Kidney (tissue), 13 donors: ENCODE measurements at regions not wholly inside any gene's neighbourhood (a gene's known extent, or its start where the extent isn't known, plus 50 kb on each side); places are given as distances from the start of the nearest gene placed in this dataset.
A peak's percentile ranks its signal among the peaks of the same experiment; 100 is the strongest.

ENCODE experiments used
- DNase-seq, 5 donors: peaks; one replicate each; pipeline ENCODE4 v3.0.0-alpha.2; 2013 to 2020
- FAIRE-seq: peaks from 2 replicates; lab custom pipeline; 2012; peaks lifted over from hg19 to GRCh38; lab: Jason Lieb, UNC
- H3K27ac ChIP-seq, 2 donors: one replicate each; pipeline ENCODE4 v1.7.0; 2013; ENCODE audit warnings: low read depth in 2 of 2, low read length in 2 of 2, inconsistent platforms in 1 of 2
- H3K27me3 ChIP-seq: one replicate; pipeline ENCODE4 v1.7.1; 2013; ENCODE audit warnings: low read length, inconsistent platforms; ENCODE audit not compliant: control insufficient read depth, insufficient read depth
- H3K36me3 ChIP-seq, 3 donors: one replicate each; pipeline versions ENCODE4 v1.7.0 to v1.7.1; 2013; ENCODE audit warnings: low read length in 3 of 3, control low read depth in 1 of 3, inconsistent platforms in 1 of 3; ENCODE audit not compliant: insufficient read depth in 3 of 3, control insufficient read depth in 2 of 3
- H3K4me1 ChIP-seq, 3 donors: one replicate each; pipeline versions ENCODE4 v1.7.0 to v1.7.1; 2013; ENCODE audit warnings: low read length in 3 of 3, inconsistent platforms in 1 of 3, low read depth in 1 of 3; ENCODE audit not compliant: control insufficient read depth in 2 of 3, insufficient read depth in 2 of 3
- H3K4me3 ChIP-seq, 3 donors: one replicate each; pipeline versions ENCODE4 v1.7.0 to v1.8.1; 2013; ENCODE audit warnings: low read length in 3 of 3, control low read depth in 1 of 3, inconsistent platforms in 1 of 3
- H3K9ac ChIP-seq, 3 donors: one replicate each; pipeline versions ENCODE4 v1.7.0 to v1.7.1; 2013; ENCODE audit warnings: low read length in 3 of 3, control low read depth in 1 of 3, inconsistent platforms in 1 of 3
- H3K9me3 ChIP-seq, 3 donors: one replicate each; pipeline versions ENCODE4 v1.7.0 to v1.7.1; 2013; ENCODE audit warnings: low read length in 3 of 3, control low read depth in 1 of 3, inconsistent platforms in 1 of 3; ENCODE audit not compliant: control insufficient read depth in 2 of 3, insufficient read depth in 1 of 3
- intact Hi-C: fragments of 100-400 bp; cut with DNase I; formaldehyde crosslinking; loops from one replicate; pipeline ENCODE4 v1.11.1; 2022
- TF ChIP-seq, protein P1 (sequence below): IDR thresholded peaks from 3 replicates; pipeline ENCODE4 v1.5.1; 2012; ENCODE audit warnings: mild to moderate bottlenecking, moderate library complexity, borderline replicate concordance; ENCODE audit not compliant: insufficient read depth; ENCODE audit errors: extremely low read depth
- donor health status: control.
- donor health status: control.
- donor health status: control.
- donor health status: control.
- donor health status: control.
- donor health status: DM: yes; HTN: yes; CAD: no.
- donor health status: Normal renal cell carcinoma (clear cell type).

- Histone ChIP-seq H3K9ac (no peak overlapping the region), H3K27ac (no peak overlapping the region), H3K27me3 (no peaks in the 10 kb centered on the region), H3K9me3 (no peaks in the 10 kb centered on the region), H3K4me3 (no peak overlapping the region), H3K4me1 (peaks cover 0 to 4% (median 3%) of the 10 kb centered on the region in 3 donors), H3K36me3 (no peaks in the 10 kb centered on the region)
- no peak for FAIRE-seq
- intact Hi-C loops = loop anchor here (5.0 kb wide), 1 partner anchor 290 kb away; no protein-coding TSS in a partner anchor
- TF ChIP-seq, protein P1, sequence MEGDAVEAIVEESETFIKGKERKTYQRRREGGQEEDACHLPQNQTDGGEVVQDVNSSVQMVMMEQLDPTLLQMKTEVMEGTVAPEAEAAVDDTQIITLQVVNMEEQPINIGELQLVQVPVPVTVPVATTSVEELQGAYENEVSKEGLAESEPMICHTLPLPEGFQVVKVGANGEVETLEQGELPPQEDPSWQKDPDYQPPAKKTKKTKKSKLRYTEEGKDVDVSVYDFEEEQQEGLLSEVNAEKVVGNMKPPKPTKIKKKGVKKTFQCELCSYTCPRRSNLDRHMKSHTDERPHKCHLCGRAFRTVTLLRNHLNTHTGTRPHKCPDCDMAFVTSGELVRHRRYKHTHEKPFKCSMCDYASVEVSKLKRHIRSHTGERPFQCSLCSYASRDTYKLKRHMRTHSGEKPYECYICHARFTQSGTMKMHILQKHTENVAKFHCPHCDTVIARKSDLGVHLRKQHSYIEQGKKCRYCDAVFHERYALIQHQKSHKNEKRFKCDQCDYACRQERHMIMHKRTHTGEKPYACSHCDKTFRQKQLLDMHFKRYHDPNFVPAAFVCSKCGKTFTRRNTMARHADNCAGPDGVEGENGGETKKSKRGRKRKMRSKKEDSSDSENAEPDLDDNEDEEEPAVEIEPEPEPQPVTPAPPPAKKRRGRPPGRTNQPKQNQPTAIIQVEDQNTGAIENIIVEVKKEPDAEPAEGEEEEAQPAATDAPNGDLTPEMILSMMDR = no peak
- DNase-seq = no peak
Observed at GRCh38 chr3:59572106-59572505, 522.3 kb upstream of the CFAP20DC start.

DNA sequence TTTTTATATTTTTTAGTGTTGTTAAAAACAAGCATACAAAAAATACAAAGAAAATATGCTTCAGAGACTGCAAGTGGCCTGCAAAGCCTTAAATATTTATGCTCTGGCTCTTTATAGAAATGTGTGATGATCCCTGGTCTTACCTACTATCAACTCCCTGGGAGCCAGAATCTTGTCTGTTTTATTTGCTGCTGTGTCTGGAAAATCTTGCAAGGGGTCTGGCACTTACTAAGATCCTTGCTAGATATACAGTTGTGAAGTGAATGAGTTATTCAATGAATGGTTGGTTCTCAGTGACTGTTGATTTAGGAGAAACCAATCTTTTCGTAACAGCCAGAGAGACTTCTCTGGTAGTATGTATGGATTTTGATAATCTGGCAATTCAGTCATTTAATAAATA lies 521.0 kb upstream of the CFAP20DC start:
- intact Hi-C loops = loop anchor here (5.0 kb wide), 1 partner anchor 291 kb away; no protein-coding TSS in a partner anchor

DNA sequence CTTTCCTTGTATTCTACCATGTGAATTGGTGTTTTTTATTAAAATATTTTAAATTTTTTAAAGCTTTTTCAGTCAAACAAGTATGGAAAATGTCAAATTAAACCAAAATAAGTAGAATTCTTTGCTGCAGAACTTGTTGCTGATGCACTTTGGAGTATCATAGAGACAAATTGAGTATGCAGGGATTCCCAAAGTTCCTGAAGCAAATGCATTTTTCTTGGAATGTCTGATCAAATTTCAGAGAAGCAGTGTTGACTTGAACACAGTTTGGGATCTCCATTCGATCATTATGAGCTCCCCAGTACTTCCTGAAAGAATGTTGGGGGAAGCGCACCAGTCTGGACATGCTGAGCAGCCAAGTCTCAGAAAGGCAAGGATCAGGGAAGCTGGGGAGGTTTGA lies 517.8 kb upstream of the CFAP20DC start:
- Histone ChIP-seq H3K27me3 (no peaks in the 10 kb centered on the region), H3K4me3 (no peak overlapping the region), H3K9me3 (no peaks in the 10 kb centered on the region), H3K27ac (no peak overlapping the region), H3K4me1 (peaks cover 0 to 5% (median 0%) of the 10 kb centered on the region in 3 donors), H3K9ac (no peak overlapping the region), H3K36me3 (no peaks in the 10 kb centered on the region)
- DNase-seq = no peak
- TF ChIP-seq, protein P1 = no peak
- intact Hi-C loops = no loop called here
- no peak for FAIRE-seq

More for the DNA sequence above, 521.0 kb upstream of the CFAP20DC start:
- Histone ChIP-seq H3K9me3 (no peaks in the 10 kb centered on the region), H3K27ac (no peak overlapping the region), H3K27me3 (no peaks in the 10 kb centered on the region), H3K36me3 (no peaks in the 10 kb centered on the region), H3K9ac (no peak overlapping the region), H3K4me1 (peaks cover 0 to 9% (median 3%) of the 10 kb centered on the region in 3 donors), H3K4me3 (no peak overlapping the region)
- DNase-seq = no peak
- no peak for FAIRE-seq
- TF ChIP-seq, protein P1 = no peak

DNA sequence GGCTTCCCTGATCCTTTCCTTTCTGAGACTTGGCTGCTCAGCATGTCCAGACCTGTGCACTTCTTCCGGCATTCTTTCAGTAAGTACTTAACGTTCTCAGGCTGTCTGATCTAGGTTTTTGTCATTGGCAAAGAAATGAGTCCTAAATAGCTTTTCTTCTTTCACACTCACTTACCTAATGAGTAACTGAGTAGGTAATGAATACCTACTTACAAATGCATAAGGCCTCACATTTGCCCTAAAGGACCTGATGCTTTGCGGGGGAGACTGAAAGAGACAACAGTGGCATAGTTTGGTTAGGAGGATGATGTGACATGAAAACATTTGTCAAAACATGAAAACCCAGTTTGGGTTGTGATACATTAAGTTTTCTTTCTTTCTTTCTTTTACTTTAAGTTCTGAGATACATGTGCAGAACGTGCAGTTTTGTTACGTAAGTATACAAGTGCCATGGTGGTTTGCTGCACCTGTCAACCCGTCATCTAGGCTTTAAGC lies 516.7 kb upstream of the CFAP20DC start:
- Histone ChIP-seq H3K4me1 (peaks cover 0 to 5% (median 0%) of the 10 kb centered on the region in 3 donors), H3K9me3 (no peaks in the 10 kb centered on the region), H3K9ac (no peak overlapping the region), H3K4me3 (no peak overlapping the region), H3K27ac (no peak overlapping the region), H3K27me3 (no peaks in the 10 kb centered on the region), H3K36me3 (no peaks in the 10 kb centered on the region)
- FAIRE-seq (peak; percentile 35), DNase-seq (peak in 2 of 5 donors; percentile 50 to 65)
- TF ChIP-seq, protein P1 = no peak
- intact Hi-C loops = no loop called here
